ENCODE measurements at regions not wholly inside any gene's neighbourhood (a gene's known extent, or its start where the extent isn't known, plus 50 kb on each side); places are given as distances from the start of the nearest gene placed in this dataset.

- TF ChIP-seq, protein P1, sequence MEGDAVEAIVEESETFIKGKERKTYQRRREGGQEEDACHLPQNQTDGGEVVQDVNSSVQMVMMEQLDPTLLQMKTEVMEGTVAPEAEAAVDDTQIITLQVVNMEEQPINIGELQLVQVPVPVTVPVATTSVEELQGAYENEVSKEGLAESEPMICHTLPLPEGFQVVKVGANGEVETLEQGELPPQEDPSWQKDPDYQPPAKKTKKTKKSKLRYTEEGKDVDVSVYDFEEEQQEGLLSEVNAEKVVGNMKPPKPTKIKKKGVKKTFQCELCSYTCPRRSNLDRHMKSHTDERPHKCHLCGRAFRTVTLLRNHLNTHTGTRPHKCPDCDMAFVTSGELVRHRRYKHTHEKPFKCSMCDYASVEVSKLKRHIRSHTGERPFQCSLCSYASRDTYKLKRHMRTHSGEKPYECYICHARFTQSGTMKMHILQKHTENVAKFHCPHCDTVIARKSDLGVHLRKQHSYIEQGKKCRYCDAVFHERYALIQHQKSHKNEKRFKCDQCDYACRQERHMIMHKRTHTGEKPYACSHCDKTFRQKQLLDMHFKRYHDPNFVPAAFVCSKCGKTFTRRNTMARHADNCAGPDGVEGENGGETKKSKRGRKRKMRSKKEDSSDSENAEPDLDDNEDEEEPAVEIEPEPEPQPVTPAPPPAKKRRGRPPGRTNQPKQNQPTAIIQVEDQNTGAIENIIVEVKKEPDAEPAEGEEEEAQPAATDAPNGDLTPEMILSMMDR (IDR thresholded peaks at IDR 0.05): no peak
- no peak for TF ChIP-seq POLR2A (IDR thresholded peaks at IDR 0.05)
Measured at GRCh38 chr9:30382271-30382670, 2002.2 kb upstream of the ACO1 start.

All from thyroid gland (tissue), 4 donors.